ENCODE measurements at regions not wholly inside any gene's neighbourhood (a gene's known extent, or its start where the extent isn't known, plus 50 kb on each side); places are given as distances from the start of the nearest gene placed in this dataset.

DNA sequence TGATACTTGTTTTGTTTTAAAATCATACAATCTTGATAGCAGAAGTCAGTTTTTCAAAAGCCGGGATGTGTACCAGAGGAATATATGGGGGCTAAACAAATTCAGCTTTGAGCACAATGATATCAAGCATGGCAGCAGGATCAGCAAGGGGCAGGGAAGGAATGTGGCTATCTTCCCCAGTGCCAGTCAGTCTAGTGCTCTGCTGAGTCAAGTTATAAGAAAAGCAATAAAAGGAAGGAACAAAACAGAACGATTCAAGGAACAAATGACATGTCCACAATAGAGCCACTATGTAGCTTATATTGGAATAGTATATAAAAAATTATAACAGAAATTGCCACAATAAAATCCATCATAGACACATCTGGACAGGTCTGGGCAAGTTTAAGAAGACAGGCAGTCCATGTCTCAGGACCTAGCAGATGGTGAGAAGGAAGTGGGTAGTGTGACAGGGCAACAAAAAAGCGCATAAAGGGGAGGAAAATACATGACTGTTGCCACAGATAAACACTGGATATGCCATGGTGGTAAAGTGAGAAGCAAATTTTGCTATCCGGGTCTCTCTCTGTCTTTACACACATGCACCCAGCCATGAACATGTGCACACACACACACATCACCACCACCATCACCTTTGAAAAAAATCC is 518.2 kb upstream of the HTR2C start:
- Histone ChIP-seq H3K4me3 (ENCODE audit: extremely low read depth in 1 of 4, insufficient read depth in 2 of 4, low read depth in 3 of 4, low read length in 4 of 4) (no peak overlapping the region), H3K14ac (ENCODE audit: insufficient read length) (no peak overlapping the region), H4K8ac (ENCODE audit: extremely low read depth, insufficient read depth, low read length) (no peak overlapping the region), H3K4ac (replicated peaks; ENCODE audit: insufficient read length, low read depth, low read length) (no peak overlapping the region), H3K23ac (ENCODE audit: insufficient read length) (no peak overlapping the region), H3K79me1 (ENCODE audit: low read depth, low read length) (no peaks in the 10 kb centered on the region), H3K79me2 (ENCODE audit: control insufficient read depth in 1 of 2, insufficient read depth in 2 of 2, low read length in 2 of 2) (no peaks in the 10 kb centered on the region), H3K4me1 (replicated peaks in 1 of 4; ENCODE audit: control insufficient read depth in 3 of 4, insufficient read depth in 4 of 4, low read length in 3 of 4) (no peaks in the 10 kb centered on the region), H3K18ac (ENCODE audit: extremely low read depth, low read length) (no peak overlapping the region), H4K20me1 (replicated peaks in 1 of 2; ENCODE audit: control insufficient read depth in 1 of 2, insufficient read depth in 2 of 2, low read length in 2 of 2) (no peaks in the 10 kb centered on the region), H2AK5ac (ENCODE audit: low read depth, low read length) (no peak overlapping the region), H2BK120ac (replicated peaks; ENCODE audit: low read depth, low read length) (no peak overlapping the region), H3K56ac (replicated peaks; ENCODE audit: insufficient read length, low read depth, low read length) (no peak overlapping the region), H3K9me3 (ENCODE audit: insufficient read depth in 2 of 2, low read depth in 1 of 2, low read length in 1 of 2) (no peaks in the 10 kb centered on the region), H4K5ac (ENCODE audit: insufficient read length, low read depth, low read length) (no peak overlapping the region), H4K91ac (replicated peaks; ENCODE audit: insufficient read length, low read length) (no peak overlapping the region), H2AFZ (ENCODE audit: low read length) (no peak overlapping the region), H3K27ac (ENCODE audit: low read depth, low read length) (no peak overlapping the region), H3K27me3 (replicated peaks in 1 of 4; ENCODE audit: control insufficient read depth in 3 of 4, extremely low read depth in 1 of 4, insufficient read depth in 3 of 4, low read length in 3 of 4) (no peaks in the 10 kb centered on the region), H3K23me2 (ENCODE audit: low read depth, low read length) (no peaks in the 10 kb centered on the region), H3K4me2 (ENCODE audit: insufficient read depth in 1 of 2, low read depth in 2 of 2, low read length in 2 of 2) (no peak overlapping the region), H2BK20ac (ENCODE audit: low read length) (0 out of 2 replicates have a peak overlapping the region, but pooled peaks have one; percentile 88), H3K9ac (replicated peaks in 1 of 4; ENCODE audit: extremely low read depth in 1 of 4, low read depth in 3 of 4, low read length in 3 of 4) (no peak overlapping the region), H2BK5ac (ENCODE audit: low read depth, low read length) (no peak overlapping the region; the same call in 1 of the 2 replicates), H3K36me3 (ENCODE audit: control insufficient read depth in 2 of 4, insufficient read depth in 4 of 4, low read length in 3 of 4) (no peaks in the 10 kb centered on the region), H2BK15ac (ENCODE audit: low read length) (no peak overlapping the region), H2BK12ac (ENCODE audit: low read depth, low read length) (no peak overlapping the region)
- WGBS, 2 experiments (ENCODE audit: extremely low coverage in 1 of 2, insufficient coverage in 1 of 2, insufficient read length in 1 of 2, insufficient replicate concordance in 2 of 2, low coverage in 1 of 2, low lambda C conversion rate in 2 of 2, missing lambda C conversion rate in 1 of 2), result 94% methylated on average over 3 of the region's 4 CpGs; no CpG with 5 or more reads in 1 of the 2 experiments
- ChIA-PET CTCF (ENCODE audit: partially characterized antibody) (interaction anchor here (1.2 kb wide), 1 partner anchor 118 kb away, joined by 3 read pairs; no protein-coding TSS in a partner anchor), POLR2A (ENCODE audit: partially characterized antibody) (no interaction called here)
- DNase-seq (ENCODE audit: low read depth in 1 of 2, low spot score in 2 of 2) (no peak), FAIRE-seq (no peak)
- no peak for TF ChIP-seq RAD21 (IDR thresholded peaks at IDR 0.05 in 1 of 2, conservative IDR thresholded peaks at IDR 0.05 in 1 of 2; ENCODE audit: low read depth in 2 of 2, low read length in 2 of 2)
- TF ChIP-seq TAF1 (IDR thresholded peaks at IDR 0.05; ENCODE audit: low read depth, low read length), result no peak
- no peak for TF ChIP-seq POLR2A (IDR thresholded peaks at IDR 0.05; ENCODE audit: control extremely low read depth in 1 of 2, low read depth in 2 of 2, low read length in 2 of 2)
- no peak for TF ChIP-seq EP300 (IDR thresholded peaks at IDR 0.05; ENCODE audit: borderline replicate concordance in 1 of 2, low read depth in 2 of 2, low read length in 2 of 2)
- TF ChIP-seq, protein P1, sequence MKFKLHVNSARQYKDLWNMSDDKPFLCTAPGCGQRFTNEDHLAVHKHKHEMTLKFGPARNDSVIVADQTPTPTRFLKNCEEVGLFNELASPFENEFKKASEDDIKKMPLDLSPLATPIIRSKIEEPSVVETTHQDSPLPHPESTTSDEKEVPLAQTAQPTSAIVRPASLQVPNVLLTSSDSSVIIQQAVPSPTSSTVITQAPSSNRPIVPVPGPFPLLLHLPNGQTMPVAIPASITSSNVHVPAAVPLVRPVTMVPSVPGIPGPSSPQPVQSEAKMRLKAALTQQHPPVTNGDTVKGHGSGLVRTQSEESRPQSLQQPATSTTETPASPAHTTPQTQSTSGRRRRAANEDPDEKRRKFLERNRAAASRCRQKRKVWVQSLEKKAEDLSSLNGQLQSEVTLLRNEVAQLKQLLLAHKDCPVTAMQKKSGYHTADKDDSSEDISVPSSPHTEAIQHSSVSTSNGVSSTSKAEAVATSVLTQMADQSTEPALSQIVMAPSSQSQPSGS (IDR thresholded peaks at IDR 0.05; ENCODE audit: low read length), result no peak
- TF ChIP-seq GABPA (IDR thresholded peaks at IDR 0.05; ENCODE audit: borderline replicate concordance, insufficient read depth, low read length), result no peak
- no peak for TF ChIP-seq CBX8 (IDR thresholded peaks at IDR 0.05; ENCODE audit: borderline replicate concordance, low read depth, low read length)
- no peak for TF ChIP-seq SP2 (IDR thresholded peaks at IDR 0.05; ENCODE audit: low read length)
- no peak for TF ChIP-seq JUN (IDR thresholded peaks at IDR 0.05; ENCODE audit: low read depth, low read length)
- TF ChIP-seq, protein P2, sequence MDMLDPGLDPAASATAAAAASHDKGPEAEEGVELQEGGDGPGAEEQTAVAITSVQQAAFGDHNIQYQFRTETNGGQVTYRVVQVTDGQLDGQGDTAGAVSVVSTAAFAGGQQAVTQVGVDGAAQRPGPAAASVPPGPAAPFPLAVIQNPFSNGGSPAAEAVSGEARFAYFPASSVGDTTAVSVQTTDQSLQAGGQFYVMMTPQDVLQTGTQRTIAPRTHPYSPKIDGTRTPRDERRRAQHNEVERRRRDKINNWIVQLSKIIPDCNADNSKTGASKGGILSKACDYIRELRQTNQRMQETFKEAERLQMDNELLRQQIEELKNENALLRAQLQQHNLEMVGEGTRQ (IDR thresholded peaks at IDR 0.05; ENCODE audit: low read length), result no peak
